ENCODE measurements at regions not wholly inside any gene's neighbourhood (a gene's known extent, or its start where the extent isn't known, plus 50 kb on each side); places are given as distances from the start of the nearest gene placed in this dataset.

GRCh38 chr2:19547321-19547720 lies 188.9 kb upstream of the OSR1 start:
- TF ChIP-seq CTCF (IDR thresholded peaks at IDR 0.05; ENCODE audit: low read depth, low read length), result no peak
- peaks cover 8% of the 10 kb centered on the region for H3K27me3 ChIP-seq (ENCODE audit: control insufficient read depth, insufficient read depth, low read length)
- POLR2A ChIA-PET, result no interaction called here
- no peak overlapping the region for H3K27ac ChIP-seq (ENCODE audit: low read depth, low read length)
- peaks cover 8% of the 10 kb centered on the region for H3K9me3 ChIP-seq (ENCODE audit: control insufficient read depth, insufficient read depth, low read length)
- no peak for DNase-seq (ENCODE audit: low read depth, low spot score)
- CTCF ChIA-PET, result no interaction called here
- H3K4me3 ChIP-seq (ENCODE audit: low read depth, low read length), result no peak overlapping the region

- CTCF ChIA-PET, result no interaction called here
- no peak for TF ChIP-seq CTCF (IDR thresholded peaks at IDR 0.05; ENCODE audit: low read depth, low read length)
- Histone ChIP-seq H3K9me3 (ENCODE audit: control insufficient read depth, insufficient read depth, low read length) (peaks cover 8% of the 10 kb centered on the region), H3K27me3 (ENCODE audit: control insufficient read depth, insufficient read depth, low read length) (peaks cover 6% of the 10 kb centered on the region), H3K27ac (ENCODE audit: low read depth, low read length) (no peak overlapping the region), H3K4me3 (ENCODE audit: low read depth, low read length) (no peak overlapping the region)
- POLR2A ChIA-PET, result no interaction called here
- DNase-seq (ENCODE audit: low read depth, low spot score), result no peak
These were observed 187.1 kb upstream of the OSR1 start for GRCh38 chr2:19545507-19545906.

GRCh38 chr2:19543663-19544383 lies 185.4 kb upstream of the OSR1 start:
- ChIA-PET POLR2A (no interaction called here), CTCF (no interaction called here)
- Histone ChIP-seq H3K9me3 (ENCODE audit: control insufficient read depth, insufficient read depth, low read length) (peaks cover 8% of the 10 kb centered on the region), H3K27ac (ENCODE audit: low read depth, low read length) (no peak overlapping the region), H3K27me3 (ENCODE audit: control insufficient read depth, insufficient read depth, low read length) (no peaks in the 10 kb centered on the region), H3K4me3 (ENCODE audit: low read depth, low read length) (no peak overlapping the region)
- no peak for TF ChIP-seq CTCF (IDR thresholded peaks at IDR 0.05; ENCODE audit: low read depth, low read length)
- DNase-seq (ENCODE audit: low read depth, low spot score), result no peak

GRCh38 chr2:19542796-19543662 lies 184.6 kb upstream of the OSR1 start:
- peaks cover 4% of the 10 kb centered on the region for H3K9me3 ChIP-seq (ENCODE audit: control insufficient read depth, insufficient read depth, low read length)
- ChIA-PET CTCF (no interaction called here), POLR2A (no interaction called here)
- H3K4me3 ChIP-seq (ENCODE audit: low read depth, low read length), result no peak overlapping the region
- no peak overlapping the region for H3K27ac ChIP-seq (ENCODE audit: low read depth, low read length)
- no peak for TF ChIP-seq CTCF (IDR thresholded peaks at IDR 0.05; ENCODE audit: low read depth, low read length)
- DNase-seq (ENCODE audit: low read depth, low spot score), result no peak
- H3K27me3 ChIP-seq (ENCODE audit: control insufficient read depth, insufficient read depth, low read length), result no peaks in the 10 kb centered on the region

GRCh38 chr2:19541884-19542283 lies 183.5 kb upstream of the OSR1 start:
- H3K27ac ChIP-seq (ENCODE audit: low read depth, low read length), result no peak overlapping the region
- no peaks in the 10 kb centered on the region for H3K27me3 ChIP-seq (ENCODE audit: control insufficient read depth, insufficient read depth, low read length)
- no peak overlapping the region for H3K4me3 ChIP-seq (ENCODE audit: low read depth, low read length)
- DNase-seq (ENCODE audit: low read depth, low spot score), result no peak
- POLR2A ChIA-PET, result interaction anchor here (1.4 kb wide), 1 partner anchor 66 kb away, joined by 3 read pairs; no protein-coding TSS in a partner anchor
- CTCF ChIA-PET, result no interaction called here
- no peak for TF ChIP-seq CTCF (IDR thresholded peaks at IDR 0.05; ENCODE audit: low read depth, low read length)
- H3K9me3 ChIP-seq (ENCODE audit: control insufficient read depth, insufficient read depth, low read length), result no peaks in the 10 kb centered on the region
